IPS-NIHi7 (cell line): ENCODE measurements at regions not wholly inside any gene's neighbourhood (a gene's known extent, or its start where the extent isn't known, plus 50 kb on each side); places are given as distances from the start of the nearest gene placed in this dataset.

Experiments
- DNase-seq: peaks from one replicate; pipeline ENCODE4 v3.0.0; 2012; ENCODE audit warnings: mixed read lengths; ENCODE audit errors: extremely low spot score

GRCh38 chr14:98446508-98446907, 825.5 kb downstream of the BCL11B start:
- no peak for DNase-seq

- DNase-seq, result no peak
Observed at GRCh38 chr14:98456231-98456630, 815.8 kb downstream of the BCL11B start.

DNA sequence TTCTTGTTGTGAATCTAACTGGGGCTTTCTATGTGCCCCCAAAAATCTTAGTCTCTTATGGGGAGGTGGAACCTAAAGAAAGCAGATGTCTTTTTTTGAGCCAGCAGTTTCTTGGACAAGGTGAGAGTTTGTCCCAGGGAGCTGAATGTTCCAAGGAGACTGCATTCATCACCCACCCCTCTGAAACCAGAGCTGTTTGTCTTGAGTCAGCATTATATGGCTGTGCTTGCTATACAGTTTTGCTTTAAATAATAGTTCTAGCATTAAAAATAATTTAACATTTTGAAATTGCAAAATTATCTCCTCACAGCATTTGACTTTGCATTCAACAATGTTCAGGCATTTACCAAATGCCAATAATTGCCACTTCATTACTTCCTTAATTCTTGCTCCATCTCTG, 813.3 kb downstream of the BCL11B start:
- DNase-seq, result no peak

- DNase-seq, result no peak
Observed at GRCh38 chr14:98462908-98463307, 809.1 kb downstream of the BCL11B start.

- DNase-seq, result no peak
Observed at GRCh38 chr14:98466807-98467206, 805.2 kb downstream of the BCL11B start.

DNA sequence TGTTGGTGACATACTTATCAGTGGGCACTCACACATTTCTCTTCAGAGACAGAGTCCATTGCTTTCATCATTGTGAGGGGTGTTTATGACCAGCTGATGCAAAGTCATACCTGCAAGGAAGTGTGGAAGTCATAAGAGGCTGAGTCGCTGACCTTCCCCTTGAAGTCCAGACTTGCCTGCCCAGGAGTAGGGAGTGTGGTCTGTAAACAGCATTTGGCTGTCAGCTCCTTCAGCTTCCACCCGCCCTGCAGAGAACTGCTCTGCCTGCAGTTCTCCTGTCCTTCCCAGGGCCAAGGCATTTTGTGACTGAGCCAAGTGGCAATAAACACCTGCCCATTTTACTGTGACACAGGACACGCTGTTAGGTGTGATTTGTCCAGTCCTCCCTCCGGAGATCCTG, 801.3 kb downstream of the BCL11B start:
- no peak for DNase-seq

DNA sequence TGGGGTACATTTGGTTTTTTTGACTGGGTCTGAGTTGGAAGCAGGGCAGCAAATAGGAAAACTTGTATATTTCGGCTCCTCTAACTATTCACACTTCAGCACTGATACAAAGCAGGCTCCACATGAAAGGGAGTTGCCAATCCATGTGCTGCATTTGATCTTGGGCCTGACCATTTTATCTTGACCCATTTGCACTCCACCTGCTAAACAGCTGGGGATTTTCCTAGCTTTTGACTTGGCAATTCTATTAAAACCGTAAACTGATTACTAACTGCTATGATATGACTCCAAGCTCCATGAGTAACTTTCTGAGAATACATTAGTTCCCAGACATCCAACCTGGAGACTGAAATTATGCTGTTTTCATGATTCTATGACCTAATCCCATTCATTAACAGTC, 797.1 kb downstream of the BCL11B start:
- DNase-seq, result no peak

GRCh38 chr14:98477935-98478334, 794.1 kb downstream of the BCL11B start:
- DNase-seq, result no peak

DNA sequence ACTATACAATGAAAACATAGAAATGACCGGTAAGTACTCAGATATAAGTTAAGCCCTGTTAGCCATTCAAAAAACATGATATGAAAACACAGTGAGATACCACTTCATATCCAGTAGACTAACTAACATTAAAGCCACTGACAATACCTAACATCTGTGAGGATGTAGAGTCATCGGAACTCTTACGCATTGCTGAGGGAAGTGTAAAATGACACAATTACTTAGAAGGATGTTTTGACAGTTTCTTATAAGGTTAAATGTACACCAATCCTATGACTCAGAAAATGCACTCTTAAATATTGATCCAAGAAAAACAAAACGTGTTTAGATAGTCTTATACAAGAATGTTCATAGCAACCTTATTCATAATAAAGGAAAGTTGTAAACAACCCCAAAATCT, 782.9 kb downstream of the BCL11B start:
- no peak for DNase-seq

GRCh38 chr14:98494582-98494981, 777.4 kb downstream of the BCL11B start:
- DNase-seq, result no peak

DNA sequence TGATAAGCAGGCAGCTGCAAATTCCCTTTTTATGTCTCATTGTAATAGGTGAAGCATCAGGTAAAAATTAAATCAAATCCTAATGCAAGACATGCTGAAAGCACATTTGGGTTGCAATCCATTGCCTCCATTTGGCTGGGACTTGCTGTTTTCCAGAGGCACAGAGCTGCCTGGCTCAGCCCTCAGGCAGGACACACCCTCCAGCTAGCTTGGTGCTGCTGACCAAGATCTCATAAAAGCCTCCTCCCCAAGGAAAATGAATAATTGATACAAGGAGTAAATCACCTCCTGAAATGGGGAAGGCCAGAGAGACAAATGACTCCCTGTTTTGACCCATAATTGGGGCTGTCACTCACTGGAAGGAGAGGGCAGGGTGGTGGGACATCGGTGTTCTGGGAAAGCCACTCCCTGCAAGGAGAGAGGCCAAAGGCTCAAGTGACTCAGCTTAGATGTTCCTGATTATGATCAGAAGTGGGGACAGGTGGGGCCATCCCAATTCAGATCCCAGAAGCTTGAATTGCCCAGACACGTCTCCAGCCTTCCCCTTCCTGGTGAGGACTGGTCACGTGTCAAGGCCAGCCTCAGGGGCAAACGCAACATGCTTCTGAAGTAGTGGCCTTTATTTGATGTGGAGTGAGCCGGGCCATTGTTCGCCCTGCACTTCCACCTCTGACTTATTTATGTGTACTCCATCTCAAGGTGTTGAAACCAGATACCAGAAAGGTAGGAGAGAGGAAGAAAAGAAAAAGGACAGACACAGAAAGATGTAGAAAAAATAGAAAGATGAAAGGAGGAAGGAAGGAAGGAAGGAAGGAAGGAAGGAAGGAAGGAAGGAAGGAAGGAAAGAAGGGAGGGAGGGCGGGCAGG, 773.7 kb downstream of the BCL11B start:
- DNase-seq, result no peak

DNA sequence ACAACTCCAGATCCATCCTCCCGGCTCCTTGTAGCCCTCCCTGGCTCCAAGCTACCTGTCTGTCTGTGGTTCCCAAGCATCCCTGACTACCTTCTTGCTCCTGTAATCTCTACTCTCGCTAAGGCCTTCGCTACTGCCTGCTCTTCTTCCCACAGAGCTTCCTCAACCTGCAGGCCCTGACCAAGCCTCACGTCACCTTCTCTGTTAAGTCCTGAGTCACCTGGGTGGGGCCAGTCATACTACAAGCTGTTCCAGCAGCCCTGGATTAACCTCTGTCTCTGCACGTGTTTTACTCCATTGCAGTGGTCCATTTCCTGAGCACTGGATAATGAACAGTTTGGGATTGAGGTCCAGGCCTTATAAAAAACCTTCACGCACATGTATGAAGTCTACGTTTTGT, 770.7 kb downstream of the BCL11B start:
- no peak for DNase-seq

DNA sequence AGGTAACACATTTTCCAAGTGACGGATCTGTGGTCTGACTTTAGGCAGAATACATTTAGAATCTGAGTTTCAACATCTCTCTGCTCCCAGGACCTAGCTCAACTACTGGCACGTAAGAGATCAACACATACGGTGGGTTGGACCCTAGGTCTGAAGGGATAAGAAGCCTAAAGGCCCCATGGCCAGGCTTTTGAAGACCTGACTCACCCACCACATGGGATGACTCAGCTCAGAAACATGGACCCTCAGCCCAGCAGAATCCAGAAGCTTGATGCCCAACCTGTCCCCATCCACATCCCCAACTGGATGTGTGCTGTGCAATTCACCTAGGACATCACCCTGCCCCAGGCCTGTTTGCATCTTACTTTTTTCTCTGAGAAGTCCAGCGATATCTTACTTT, 770.2 kb downstream of the BCL11B start:
- DNase-seq, result no peak

DNA sequence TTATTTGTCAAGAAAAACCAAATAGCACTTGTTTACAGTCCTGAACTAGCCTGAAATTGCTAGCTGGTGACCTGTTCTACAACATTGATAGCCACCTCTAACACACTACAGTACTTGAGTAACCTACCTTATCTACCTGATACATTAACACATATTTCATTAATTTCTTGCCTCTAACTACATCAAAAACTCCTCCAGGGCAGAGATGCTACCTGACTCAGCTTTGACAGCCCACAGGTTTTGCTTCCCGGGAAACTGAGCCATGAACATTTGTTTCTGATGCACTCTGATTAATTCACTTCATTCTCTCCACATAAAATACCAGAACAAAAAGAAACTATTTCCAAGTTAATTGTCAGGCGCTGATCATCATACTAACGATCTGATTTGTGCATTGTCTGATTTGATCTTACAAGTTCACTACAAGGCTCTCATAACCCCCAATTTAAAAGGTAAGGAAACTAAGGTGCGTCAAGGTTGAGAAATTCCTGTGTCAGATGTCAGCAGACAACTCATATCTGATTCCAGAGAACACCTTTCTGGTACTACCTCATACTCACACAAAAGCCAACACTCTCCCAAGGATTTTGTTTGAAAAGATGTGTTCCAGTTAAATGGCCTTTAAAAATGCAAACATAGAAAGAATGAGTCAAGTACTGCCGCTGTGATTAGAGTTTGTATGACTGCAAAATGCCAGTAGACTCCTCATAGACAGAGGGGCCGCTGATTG, 768.7 kb downstream of the BCL11B start:
- DNase-seq, result no peak

DNA sequence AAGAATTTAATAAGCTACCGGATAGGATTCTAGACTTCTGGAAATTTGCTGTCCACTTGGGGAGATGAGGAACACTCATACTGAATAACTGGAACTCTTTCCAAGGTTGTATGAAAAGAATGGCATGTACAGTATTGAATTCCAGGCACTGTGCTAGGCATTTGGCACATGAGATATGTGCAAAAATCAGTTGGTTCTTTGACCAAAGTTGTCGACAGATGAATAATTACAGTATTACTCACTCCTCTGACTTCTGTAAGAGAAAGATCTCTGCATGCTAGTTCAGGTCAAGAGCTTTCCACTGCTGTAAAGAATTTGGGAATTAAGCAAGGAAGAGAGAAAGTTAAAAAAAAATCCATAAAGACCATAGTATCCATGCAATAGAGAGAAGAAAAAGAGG, 764.7 kb downstream of the BCL11B start:
- DNase-seq, result no peak

DNA sequence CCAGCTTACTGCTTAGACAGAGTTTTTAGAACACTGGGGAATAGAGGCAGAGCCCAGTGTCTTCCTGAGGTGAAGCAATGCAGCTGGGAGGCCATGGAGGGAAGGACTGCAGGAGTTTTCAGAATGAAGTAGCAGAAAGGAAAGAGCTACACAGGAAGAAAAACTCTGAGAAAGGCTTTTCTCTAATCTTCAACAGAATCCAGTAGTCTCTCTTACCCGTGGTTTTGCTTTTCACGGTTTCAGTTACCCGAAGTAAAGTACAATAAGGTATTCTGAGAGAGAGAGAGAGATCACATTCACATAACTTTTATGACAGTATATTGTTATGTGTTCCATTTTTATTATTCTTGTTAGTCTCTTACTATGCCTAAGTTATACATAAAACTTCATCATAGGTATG, 761.6 kb downstream of the BCL11B start:
- no peak for DNase-seq

DNA sequence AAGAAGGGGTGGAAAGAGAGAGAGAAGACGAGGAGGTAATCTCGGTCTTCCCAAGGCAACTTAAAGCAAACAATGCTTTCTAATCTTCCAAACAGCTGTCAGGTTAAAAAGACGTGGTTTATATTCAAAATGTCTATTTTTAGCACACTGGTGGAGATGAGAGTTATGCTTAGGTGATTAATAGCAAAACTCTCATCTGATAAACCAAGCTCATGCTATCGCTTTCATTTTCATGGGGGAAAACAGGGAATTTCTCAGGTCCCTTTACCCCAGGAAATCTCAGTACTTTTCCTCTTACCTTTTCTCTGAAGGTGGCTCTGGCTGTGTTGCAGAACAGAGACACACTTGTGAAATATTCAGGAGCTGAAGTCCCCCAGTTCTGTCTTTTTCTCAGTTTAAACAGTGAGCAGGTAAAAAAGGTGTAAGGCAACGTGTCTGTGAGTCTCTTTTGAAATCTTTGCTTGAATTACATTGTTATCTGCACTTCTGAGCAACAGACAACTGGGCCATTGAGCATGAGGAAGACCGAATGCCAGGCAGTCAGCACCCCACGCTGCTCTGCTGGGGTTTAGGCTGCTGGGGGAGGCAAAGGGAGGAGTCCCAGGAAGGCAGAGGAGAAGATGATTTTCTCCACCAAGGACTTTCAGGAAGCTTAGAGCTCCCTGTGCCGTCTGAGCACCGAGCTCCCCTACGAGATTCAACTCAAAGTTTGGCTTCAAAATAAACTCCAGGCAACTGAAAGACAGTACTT, 759.3 kb downstream of the BCL11B start:
- no peak for DNase-seq

DNA sequence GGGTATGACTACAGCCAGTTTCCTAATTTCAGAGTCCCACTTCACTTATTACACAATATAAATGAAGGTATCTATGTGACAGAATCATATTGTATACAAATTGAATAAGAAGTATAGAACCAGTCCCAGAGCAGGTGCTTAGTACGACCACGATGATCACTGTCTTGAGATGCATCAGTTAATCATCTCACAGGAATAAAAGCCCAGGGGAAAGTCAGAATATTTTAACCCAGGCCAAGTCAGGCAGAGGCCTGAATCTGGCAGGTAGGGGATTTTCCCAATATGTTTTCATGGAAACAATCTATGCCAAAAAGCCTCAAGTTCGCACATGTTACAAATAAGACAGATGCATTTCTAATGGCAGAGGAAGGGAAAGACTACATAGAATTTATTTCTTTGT, 758.4 kb downstream of the BCL11B start:
- DNase-seq, result no peak

DNA sequence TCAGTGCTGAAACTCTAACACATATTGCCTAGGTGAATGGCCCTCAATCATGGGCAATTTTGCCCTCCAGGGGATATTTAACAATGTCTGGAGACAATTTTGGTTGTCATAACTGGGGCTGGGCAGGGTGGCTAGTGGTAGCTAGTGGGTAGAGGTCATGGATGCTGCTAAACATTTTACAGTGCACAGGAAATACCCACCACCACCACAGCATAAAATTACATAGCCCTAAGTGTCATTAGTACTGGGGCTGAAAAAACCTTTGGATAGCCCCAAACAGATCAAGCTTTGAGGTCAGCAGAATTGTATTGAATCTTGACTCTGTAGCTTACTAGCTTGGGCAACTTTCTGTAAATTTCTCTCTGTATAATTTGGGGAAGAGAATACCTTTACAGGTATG, 758.0 kb downstream of the BCL11B start:
- no peak for DNase-seq

DNA sequence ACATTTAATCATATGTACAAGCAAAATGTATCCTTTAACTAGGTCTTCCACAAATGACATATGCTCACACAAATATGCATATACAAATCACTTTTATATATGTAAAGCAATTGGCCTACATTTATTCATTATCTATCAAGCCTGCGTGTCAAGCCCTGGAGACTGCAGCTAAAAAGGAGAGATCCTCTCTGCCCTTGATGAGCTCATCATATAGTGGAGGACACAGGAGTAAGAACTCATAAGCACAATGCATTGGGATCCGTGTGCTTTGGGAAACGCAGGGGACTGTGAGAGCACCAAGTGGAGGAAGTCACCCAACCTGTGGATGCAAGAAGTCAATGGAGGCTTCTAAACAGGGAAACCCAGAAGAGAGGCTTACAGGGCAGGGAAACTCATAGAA, 735.7 kb downstream of the BCL11B start:
- no peak for DNase-seq

GRCh38 chr14:98542316-98542715, 729.7 kb downstream of the BCL11B start:
- no peak for DNase-seq

DNA sequence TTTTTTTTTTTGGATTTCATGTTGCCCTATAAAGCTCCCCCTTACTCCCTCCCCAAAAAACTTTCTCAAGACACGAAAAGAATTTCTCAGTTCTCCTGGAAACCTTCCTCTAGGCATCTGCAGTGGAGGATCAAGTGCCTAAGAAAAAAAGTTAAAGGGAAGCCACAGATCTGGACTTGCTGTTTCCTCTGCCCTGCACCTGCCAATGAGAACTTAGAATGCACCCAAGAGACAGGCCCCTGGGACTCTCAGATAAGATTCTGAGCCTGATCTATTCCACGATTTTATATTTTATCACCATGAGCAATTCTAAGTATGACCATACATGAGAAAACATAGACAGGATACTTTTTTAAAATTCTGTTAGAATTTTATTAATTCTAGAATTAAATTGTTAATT, 728.9 kb downstream of the BCL11B start:
- no peak for DNase-seq

GRCh38 chr14:98544174-98544573, 727.8 kb downstream of the BCL11B start:
- no peak for DNase-seq
